K562 (cell line): ENCODE measurements at regions not wholly inside any gene's neighbourhood (a gene's known extent, or its start where the extent isn't known, plus 50 kb on each side); places are given as distances from the start of the nearest gene placed in this dataset.

Source experiments
- ATAC-seq: fragments of 200-7000 bp; cut with Tn5 transposase; 3 replicates; pipeline ENCODE4 v1.9.1; 2020; ENCODE audit warnings: moderate library complexity
- BruUV-seq: library from RNA; stranded (reverse); fragments of 400-500 nt; replicated peaks from 2 replicates; lab custom pipeline; 2021; lab: Mats Ljungman, UMichigan
- CTCF ChIA-PET: fragments of 300-600 bp; formaldehyde crosslinking; extraction: SDS; loops from one replicate; lab custom pipeline; 2021; ENCODE audit warnings: low intra/inter-chr PET ratio; lab: Yijun Ruan, JAX
- POLR2A ChIA-PET: fragments of 300-600, 350-650 bp; sonication (Branson Sonifier 250); formaldehyde crosslinking; extraction: SDS; loops from one replicate; lab custom pipeline; 2021; ENCODE audit warnings: antibody characterized with exemption, inconsistent platforms; lab: Yijun Ruan, JAX
- DNase-seq, 4 experiments: peaks; one replicate each; pipeline versions ENCODE4 v3.0.0 to v3.0.0-alpha.2; 2011 to 2018; ENCODE audit warnings: low spot score in 3 of 4, mixed read lengths in 3 of 4; ENCODE audit errors: extremely low read depth in 1 of 4
- FAIRE-seq: peaks from 2 replicates; lab custom pipeline; 2011; peaks lifted over from hg19 to GRCh38; lab: Jason Lieb, UNC
- H2AFZ ChIP-seq: 2 replicates; pipeline ENCODE4 v1.6.0; 2011; ENCODE audit warnings: low read depth, low read length, control low read depth, inconsistent platforms
- H3K27ac ChIP-seq: fragments of 200-600 bp; 3 replicates; pipeline ENCODE4 v1.8.0; 2011; ENCODE audit warnings: low read depth, mild to moderate bottlenecking, control low read depth, inconsistent platforms, low read length, moderate library complexity, mixed read lengths; ENCODE audit errors: extremely low read depth
- H3K27me3 ChIP-seq, 2 experiments: fragments of 300-600 bp in 1 of 2; 2 replicates in 1 of 2; 3 replicates in 1 of 2; pipeline versions ENCODE4 v1.6.0 to v1.8.0; 2011; ENCODE audit warnings: inconsistent platforms in 2 of 2, low read length in 2 of 2, mild to moderate bottlenecking in 1 of 2, mixed read lengths in 1 of 2, moderate library complexity in 1 of 2; ENCODE audit not compliant: control insufficient read depth in 2 of 2, insufficient read depth in 2 of 2
- H3K36me3 ChIP-seq: fragments of 300-600 bp; 3 replicates; pipeline ENCODE4 v1.8.0; 2011; ENCODE audit warnings: mild to moderate bottlenecking, low read length, inconsistent platforms; ENCODE audit not compliant: control insufficient read depth, insufficient read depth
- H3K4me1 ChIP-seq, 2 experiments: fragments of 200-600 bp in 1 of 2; replicated peaks in 1 of 2; 2 replicates in 1 of 2; 3 replicates in 1 of 2; pipeline versions ENCODE4 v1.5.1 to v1.8.0; 2011; ENCODE audit warnings: inconsistent platforms in 2 of 2, low read length in 2 of 2, mild to moderate bottlenecking in 1 of 2, mixed read lengths in 1 of 2, moderate library complexity in 1 of 2; ENCODE audit not compliant: control insufficient read depth in 2 of 2, insufficient read depth in 2 of 2
- H3K4me2 ChIP-seq: 2 replicates; pipeline ENCODE4 v1.6.1; 2011; ENCODE audit warnings: low read length, control low read depth, inconsistent platforms, mixed read lengths; ENCODE audit not compliant: insufficient read depth
- H3K4me3 ChIP-seq: fragments of 200-600 bp; sonication (generic), shearing (Covaris generic); 2 replicates; pipeline ENCODE4 v1.5.1; 2016; ENCODE audit warnings: control low read depth, inconsistent platforms
- H3K79me2 ChIP-seq: fragments of 200-600 bp; 3 replicates; pipeline ENCODE4 v1.8.0; 2011; ENCODE audit warnings: low read length, inconsistent platforms; ENCODE audit not compliant: control insufficient read depth, insufficient read depth
- H3K9ac ChIP-seq, 2 experiments: 2 replicates each; pipeline versions ENCODE4 v1.6.0 to v1.6.1; 2011; ENCODE audit warnings: low read depth in 2 of 2, low read length in 2 of 2, control low read depth in 1 of 2, inconsistent platforms in 1 of 2, mild to moderate bottlenecking in 1 of 2, mixed read lengths in 1 of 2; ENCODE audit not compliant: insufficient read depth in 1 of 2
- H3K9me1 ChIP-seq: one replicate; pipeline ENCODE4 v1.6.0; 2011; ENCODE audit warnings: inconsistent platforms, mild to moderate bottlenecking, low read length, moderate library complexity; ENCODE audit not compliant: control insufficient read depth, insufficient read depth
- H3K9me3 ChIP-seq: replicated peaks from 2 replicates; pipeline ENCODE4 v1.5.1; 2011; ENCODE audit warnings: low read depth, low read length, inconsistent platforms; ENCODE audit not compliant: control insufficient read depth, insufficient read depth
- H4K20me1 ChIP-seq: replicated peaks from 2 replicates; pipeline ENCODE4 v1.6.1; 2011; ENCODE audit warnings: low read length, inconsistent platforms, mixed read lengths; ENCODE audit not compliant: control insufficient read depth, insufficient read depth
- CCNT2 ChIP-seq: IDR thresholded peaks from 2 replicates; pipeline ENCODE4 v1.6.1; 2011; ENCODE audit warnings: borderline replicate concordance, low read depth, mild to moderate bottlenecking, moderate library complexity, mixed read lengths, low read length; ENCODE audit not compliant: insufficient read length; ENCODE audit errors: extremely low read depth
- CEBPZ ChIP-seq: fragments of 150-350 bp; IDR thresholded peaks from 2 replicates; pipeline ENCODE4 v1.6.1; 2014; ENCODE audit warnings: low read depth, mild to moderate bottlenecking, low read length, borderline replicate concordance
- EP300 ChIP-seq: IDR thresholded peaks from 2 replicates; pipeline ENCODE4 v1.6.1; 2012; ENCODE audit warnings: low read length, improper control_type of control experiment
- HNRNPH1 ChIP-seq: fragments of 200-400 bp; formaldehyde crosslinking; optimal IDR thresholded peaks from 2 replicates; pipeline ENCODE3; 2017; ENCODE audit warnings: low read depth, mild to moderate bottlenecking, low read length, moderate library complexity
- HOXB6 ChIP-seq: fragments of 250-450 bp; sonication (Bioruptor Pico); IDR thresholded peaks from 2 replicates; pipeline ENCODE4 v1.5.1; 2022; ENCODE audit warnings: mild to moderate bottlenecking, borderline replicate concordance
- IRF1 ChIP-seq: sonication (generic); formaldehyde crosslinking; IDR thresholded peaks from 2 replicates; pipeline ENCODE4 v1.8.0; 2022; ENCODE audit warnings: missing genetic modification reagents, mild to moderate bottlenecking, borderline replicate concordance
- MBD2 ChIP-seq: sonication (generic); IDR thresholded peaks from 2 replicates; pipeline ENCODE4 v1.6.1; 2016; ENCODE audit warnings: low read depth, borderline replicate concordance
- MEF2D ChIP-seq: conservative IDR thresholded peaks from 2 replicates; pipeline ENCODE4 v1.6.1; 2016; ENCODE audit warnings: low read depth, missing genetic modification characterization, missing compliant biosample characterization
- PHF20 ChIP-seq: fragments of 450-650 bp; IDR thresholded peaks from 2 replicates; pipeline ENCODE4 v1.6.1; 2018; ENCODE audit not compliant: partially characterized antibody
- SIN3B ChIP-seq: fragments of 450-650 bp; IDR thresholded peaks from 2 replicates; pipeline ENCODE4 v1.6.1; 2017; ENCODE audit warnings: low read depth, mild to moderate bottlenecking, moderate library complexity
- SP1 ChIP-seq: sonication (generic); formaldehyde crosslinking; IDR thresholded peaks from 2 replicates; pipeline ENCODE4 v1.8.1; 2022; ENCODE audit warnings: mild to moderate bottlenecking, missing genetic modification reagents
- ZNF12 ChIP-seq: sonication (generic); formaldehyde crosslinking; IDR thresholded peaks from 2 replicates; pipeline ENCODE4 v1.4.0; 2020; ENCODE audit warnings: mild to moderate bottlenecking, missing genetic modification reagents
- WGBS: fragments of 100-300 bp; shearing (Covaris generic); methylation state at CpG from one replicate; pipeline ENCODE4 v1.1.6; 2016; ENCODE audit warnings: low coverage, mixed read lengths; ENCODE audit not compliant: insufficient coverage; ENCODE audit errors: missing lambda C conversion rate; 5-methylcytosine and 5-hydroxymethylcytosine counted together
- in situ Hi-C: fragments of 300-500 bp; cut with MboI; formaldehyde crosslinking; loops from 4 replicates; pipeline ENCODE4 v1.15.0; 2018; ENCODE audit warnings: inconsistent platforms, mixed read lengths
- intact Hi-C: fragments of 100-400 bp; cut with micrococcal nuclease; formaldehyde crosslinking; loops from 2 replicates; pipeline ENCODE4 v1.14.2; 2022
- TF ChIP-seq, protein P1 (sequence below): sonication (generic); formaldehyde crosslinking; IDR thresholded peaks from 2 replicates; pipeline ENCODE4 v1.5.0; 2020; ENCODE audit warnings: missing genetic modification reagents
- TF ChIP-seq, protein P2 (sequence below), 2 experiments: IDR thresholded peaks; 2 replicates each; pipeline ENCODE4 v1.6.1; 2012; ENCODE audit warnings: improper control_type of control experiment in 2 of 2, low read depth in 2 of 2, low read length in 2 of 2, borderline replicate concordance in 1 of 2

- BruUV-seq: no TSS peak
- no peaks in the 10 kb centered on the region for H3K9me1 ChIP-seq
- CTCF ChIA-PET: no interaction called here
- H4K20me1 ChIP-seq: no peaks in the 10 kb centered on the region
- H3K27ac ChIP-seq: no peak overlapping the region
- ATAC-seq: no peak
- no peaks in the 10 kb centered on the region for H3K4me1 ChIP-seq
- peaks cover 1% of the 10 kb centered on the region; the same call in 1 of the 2 replicates for H3K9me3 ChIP-seq
- no peaks in the 10 kb centered on the region for H3K79me2 ChIP-seq
- H3K27me3 ChIP-seq: no peaks in the 10 kb centered on the region
- H3K9ac ChIP-seq: no peak overlapping the region
- no peak for FAIRE-seq
- POLR2A ChIA-PET: no interaction called here
- H3K36me3 ChIP-seq: no peaks in the 10 kb centered on the region
- no peak for DNase-seq
- H2AFZ ChIP-seq: no peak overlapping the region
- intact Hi-C loops (no loop called here), in situ Hi-C loops (no loop called here)
- H3K4me2 ChIP-seq: no peak overlapping the region
- no peak overlapping the region for H3K4me3 ChIP-seq
- 6% methylated on average over 1 of the region's 1 CpG for WGBS
- TF ChIP-seq CEBPZ: no peak
- TF ChIP-seq, protein P1, sequence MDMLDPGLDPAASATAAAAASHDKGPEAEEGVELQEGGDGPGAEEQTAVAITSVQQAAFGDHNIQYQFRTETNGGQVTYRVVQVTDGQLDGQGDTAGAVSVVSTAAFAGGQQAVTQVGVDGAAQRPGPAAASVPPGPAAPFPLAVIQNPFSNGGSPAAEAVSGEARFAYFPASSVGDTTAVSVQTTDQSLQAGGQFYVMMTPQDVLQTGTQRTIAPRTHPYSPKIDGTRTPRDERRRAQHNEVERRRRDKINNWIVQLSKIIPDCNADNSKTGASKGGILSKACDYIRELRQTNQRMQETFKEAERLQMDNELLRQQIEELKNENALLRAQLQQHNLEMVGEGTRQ (CRISPR knock-in tag): no peak
- no peak for TF ChIP-seq MBD2
- TF ChIP-seq ZNF12 (CRISPR knock-in tag): no peak
- TF ChIP-seq PHF20: no peak
- no peak for TF ChIP-seq SIN3B
- no peak for TF ChIP-seq CCNT2
- no peak for TF ChIP-seq MEF2D (tag)
- no peak for TF ChIP-seq SP1 (CRISPR knock-in tag)
- TF ChIP-seq HNRNPH1: no peak
- TF ChIP-seq HOXB6 (CRISPR knock-in tag): no peak
- no peak for TF ChIP-seq EP300
- TF ChIP-seq, protein P2, sequence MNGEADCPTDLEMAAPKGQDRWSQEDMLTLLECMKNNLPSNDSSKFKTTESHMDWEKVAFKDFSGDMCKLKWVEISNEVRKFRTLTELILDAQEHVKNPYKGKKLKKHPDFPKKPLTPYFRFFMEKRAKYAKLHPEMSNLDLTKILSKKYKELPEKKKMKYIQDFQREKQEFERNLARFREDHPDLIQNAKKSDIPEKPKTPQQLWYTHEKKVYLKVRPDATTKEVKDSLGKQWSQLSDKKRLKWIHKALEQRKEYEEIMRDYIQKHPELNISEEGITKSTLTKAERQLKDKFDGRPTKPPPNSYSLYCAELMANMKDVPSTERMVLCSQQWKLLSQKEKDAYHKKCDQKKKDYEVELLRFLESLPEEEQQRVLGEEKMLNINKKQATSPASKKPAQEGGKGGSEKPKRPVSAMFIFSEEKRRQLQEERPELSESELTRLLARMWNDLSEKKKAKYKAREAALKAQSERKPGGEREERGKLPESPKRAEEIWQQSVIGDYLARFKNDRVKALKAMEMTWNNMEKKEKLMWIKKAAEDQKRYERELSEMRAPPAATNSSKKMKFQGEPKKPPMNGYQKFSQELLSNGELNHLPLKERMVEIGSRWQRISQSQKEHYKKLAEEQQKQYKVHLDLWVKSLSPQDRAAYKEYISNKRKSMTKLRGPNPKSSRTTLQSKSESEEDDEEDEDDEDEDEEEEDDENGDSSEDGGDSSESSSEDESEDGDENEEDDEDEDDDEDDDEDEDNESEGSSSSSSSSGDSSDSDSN (IDR thresholded peaks at IDR 0.05; ENCODE audit: borderline replicate concordance in 1 of 2, low read depth in 2 of 2, low read length in 2 of 2): no peak
- no peak for TF ChIP-seq IRF1
Measured at GRCh38 chr5:128706269-128706668, 168.2 kb upstream of the FBN2 start.
